ENCODE measurements at regions not wholly inside any gene's neighbourhood (a gene's known extent, or its start where the extent isn't known, plus 50 kb on each side); places are given as distances from the start of the nearest gene placed in this dataset.

GRCh38 chr9:89996773-89997172 lies 392.0 kb downstream of the GADD45G start:
- TF ChIP-seq GATA3 (IDR thresholded peaks at IDR 0.05; ENCODE audit: low read depth, low read length) = no peak
- no peak for TF ChIP-seq GATA2 (IDR thresholded peaks at IDR 0.05; ENCODE audit: low read depth, low read length)

Data from SH-SY5Y (cell line).